Testis (tissue), 2 donors: ENCODE measurements at regions not wholly inside any gene's neighbourhood (a gene's known extent, or its start where the extent isn't known, plus 50 kb on each side); places are given as distances from the start of the nearest gene placed in this dataset.

Source experiments
- DNase-seq: peaks from one replicate; pipeline ENCODE4 v3.0.0-alpha.2; 2019
- H3K27ac ChIP-seq, 2 donors: fragments of 200-600 bp; sonication (generic); one replicate each; pipeline ENCODE4 v1.5.1; 2019
- H3K27me3 ChIP-seq: fragments of 200-600 bp; sonication (generic); one replicate; pipeline ENCODE4 v1.5.1; 2019
- H3K36me3 ChIP-seq: fragments of 200-600 bp; sonication (generic); one replicate; pipeline ENCODE4 v1.5.1; 2017; ENCODE audit warnings: low read depth; ENCODE audit errors: missing control alignments
- H3K4me1 ChIP-seq: fragments of 200-600 bp; sonication (generic); one replicate; pipeline ENCODE4 v1.5.1; 2019
- H3K4me3 ChIP-seq, 2 donors: fragments of 200-600 bp; sonication (generic); one replicate each; pipeline ENCODE4 v1.5.1; 2017 to 2019
- H3K9me3 ChIP-seq: fragments of 200-600 bp; sonication (generic); one replicate; pipeline ENCODE4 v1.5.1; 2017
- POLR2A ChIP-seq: fragments of 450-650 bp; IDR thresholded peaks from one replicate; pipeline ENCODE4 v1.6.1; 2017; ENCODE audit warnings: antibody characterized with exemption, mild to moderate bottlenecking, moderate library complexity
- WGBS, 2 donors: methylation state at CpG; one replicate each; pipeline ENCODE4 v1.1.5; 2018; 5-methylcytosine and 5-hydroxymethylcytosine counted together
- intact Hi-C: fragments of 100-400 bp; cut with DNase I; formaldehyde crosslinking; loops from one replicate; pipeline ENCODE4 v1.15.1; 2023; ENCODE audit warnings: low total_unique reads
- TF ChIP-seq, protein P1 (sequence below), 3 experiments: fragments of 450-650 bp in 2 of 3; fragments of 200-600 bp in 1 of 3; sonication (generic) in 1 of 3; IDR thresholded peaks; one replicate each; pipeline ENCODE4 v1.5.1; 2016 to 2019; ENCODE audit warnings: antibody characterized with exemption in 3 of 3, mild to moderate bottlenecking in 2 of 3, moderate library complexity in 1 of 3

DNA sequence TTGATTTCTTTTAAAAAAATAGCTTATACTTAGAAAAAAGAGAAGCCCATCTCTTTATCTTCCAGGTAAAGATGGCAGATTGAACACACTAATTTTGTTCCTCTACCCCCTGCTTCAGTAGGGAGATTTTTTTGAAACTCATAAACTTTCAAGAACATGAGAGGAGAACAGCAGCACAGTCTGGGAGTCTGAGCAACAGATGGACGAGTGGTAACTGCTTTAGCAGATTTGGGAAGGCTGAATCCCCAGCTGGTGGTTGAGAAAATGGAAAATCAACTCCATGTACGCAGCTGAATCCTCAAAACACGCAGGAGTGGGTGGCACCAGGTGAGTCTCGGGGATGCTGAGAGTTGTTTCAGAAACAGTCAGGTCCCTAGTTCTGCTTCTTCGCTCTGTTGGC lies 114.6 kb upstream of the CTBP2 start:
- no peak overlapping the region for H3K4me3 ChIP-seq
- no peak overlapping the region for H3K27ac ChIP-seq
- TF ChIP-seq, protein P1, sequence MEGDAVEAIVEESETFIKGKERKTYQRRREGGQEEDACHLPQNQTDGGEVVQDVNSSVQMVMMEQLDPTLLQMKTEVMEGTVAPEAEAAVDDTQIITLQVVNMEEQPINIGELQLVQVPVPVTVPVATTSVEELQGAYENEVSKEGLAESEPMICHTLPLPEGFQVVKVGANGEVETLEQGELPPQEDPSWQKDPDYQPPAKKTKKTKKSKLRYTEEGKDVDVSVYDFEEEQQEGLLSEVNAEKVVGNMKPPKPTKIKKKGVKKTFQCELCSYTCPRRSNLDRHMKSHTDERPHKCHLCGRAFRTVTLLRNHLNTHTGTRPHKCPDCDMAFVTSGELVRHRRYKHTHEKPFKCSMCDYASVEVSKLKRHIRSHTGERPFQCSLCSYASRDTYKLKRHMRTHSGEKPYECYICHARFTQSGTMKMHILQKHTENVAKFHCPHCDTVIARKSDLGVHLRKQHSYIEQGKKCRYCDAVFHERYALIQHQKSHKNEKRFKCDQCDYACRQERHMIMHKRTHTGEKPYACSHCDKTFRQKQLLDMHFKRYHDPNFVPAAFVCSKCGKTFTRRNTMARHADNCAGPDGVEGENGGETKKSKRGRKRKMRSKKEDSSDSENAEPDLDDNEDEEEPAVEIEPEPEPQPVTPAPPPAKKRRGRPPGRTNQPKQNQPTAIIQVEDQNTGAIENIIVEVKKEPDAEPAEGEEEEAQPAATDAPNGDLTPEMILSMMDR (IDR thresholded peaks at IDR 0.05) = no peak
- no peaks in the 10 kb centered on the region for H3K36me3 ChIP-seq
- H3K4me1 ChIP-seq = no peaks in the 10 kb centered on the region
- DNase-seq = no peak
- no peaks in the 10 kb centered on the region for H3K9me3 ChIP-seq
- WGBS, 2 donors = 85 to 91% methylated on average over 5 of the region's 5 CpGs
- H3K27me3 ChIP-seq = no peaks in the 10 kb centered on the region
- intact Hi-C loops = no loop called here

DNA sequence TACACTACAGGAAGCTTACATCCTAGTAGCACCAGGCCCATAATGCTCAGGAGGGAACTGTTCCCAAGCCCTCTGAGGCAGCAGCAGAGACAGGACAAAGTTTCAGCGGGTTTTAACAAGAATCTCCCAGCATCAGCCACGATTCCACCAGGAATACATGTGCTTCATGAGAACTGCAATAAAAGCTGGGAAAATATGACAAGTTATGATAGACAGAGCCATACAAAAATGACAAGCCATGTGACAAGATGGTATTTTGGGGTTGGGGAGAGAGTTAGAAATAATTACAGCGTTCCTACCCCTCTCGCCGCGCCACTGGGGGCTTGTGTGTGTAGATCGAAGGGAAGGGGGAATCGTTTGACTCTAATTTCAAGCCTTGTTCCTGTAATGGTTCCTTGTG lies 112.7 kb upstream of the CTBP2 start:
- H3K4me3 ChIP-seq = no peak overlapping the region
- TF ChIP-seq, protein P1 (IDR thresholded peaks at IDR 0.05) = no peak
- TF ChIP-seq POLR2A = no peak
- WGBS, 2 donors = 87 to 92% methylated on average over 8 of the region's 8 CpGs

DNA sequence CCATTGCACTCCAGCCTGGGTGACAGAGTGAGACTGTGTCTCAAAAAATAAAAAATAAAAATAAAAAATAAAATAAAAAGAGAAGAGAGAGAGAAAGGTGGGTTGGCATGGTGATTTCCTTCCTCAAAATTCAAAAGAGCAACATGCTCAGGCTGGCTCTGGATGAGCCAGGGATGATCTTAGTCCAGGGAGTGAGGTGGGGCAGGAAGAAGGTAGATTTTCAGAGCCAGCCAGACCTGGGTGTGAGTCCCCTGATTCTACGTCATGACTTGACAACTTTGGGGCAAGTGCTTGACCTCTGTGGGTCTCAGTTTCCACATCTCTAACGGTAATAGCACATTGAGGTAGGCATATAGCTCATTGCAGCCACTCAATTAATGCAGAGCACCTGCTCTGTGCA lies 109.4 kb upstream of the CTBP2 start:
- intact Hi-C loops = no loop called here
- DNase-seq = no peak
- no peaks in the 10 kb centered on the region for H3K27me3 ChIP-seq
- TF ChIP-seq, protein P1 (IDR thresholded peaks at IDR 0.05) = no peak
- TF ChIP-seq POLR2A = no peak
- no peaks in the 10 kb centered on the region for H3K9me3 ChIP-seq
- no peak overlapping the region for H3K27ac ChIP-seq
- no peaks in the 10 kb centered on the region for H3K4me1 ChIP-seq
- no peaks in the 10 kb centered on the region for H3K36me3 ChIP-seq
- no peak overlapping the region for H3K4me3 ChIP-seq
- 90 to 92% methylated on average over 2 of the region's 2 CpGs for WGBS, 2 donors

More for the DNA sequence above, 112.7 kb upstream of the CTBP2 start:
- no peaks in the 10 kb centered on the region for H3K4me1 ChIP-seq
- intact Hi-C loops = no loop called here
- no peaks in the 10 kb centered on the region for H3K27me3 ChIP-seq
- no peaks in the 10 kb centered on the region for H3K36me3 ChIP-seq
- H3K9me3 ChIP-seq = no peaks in the 10 kb centered on the region
- DNase-seq = no peak
- no peak overlapping the region for H3K27ac ChIP-seq

DNA sequence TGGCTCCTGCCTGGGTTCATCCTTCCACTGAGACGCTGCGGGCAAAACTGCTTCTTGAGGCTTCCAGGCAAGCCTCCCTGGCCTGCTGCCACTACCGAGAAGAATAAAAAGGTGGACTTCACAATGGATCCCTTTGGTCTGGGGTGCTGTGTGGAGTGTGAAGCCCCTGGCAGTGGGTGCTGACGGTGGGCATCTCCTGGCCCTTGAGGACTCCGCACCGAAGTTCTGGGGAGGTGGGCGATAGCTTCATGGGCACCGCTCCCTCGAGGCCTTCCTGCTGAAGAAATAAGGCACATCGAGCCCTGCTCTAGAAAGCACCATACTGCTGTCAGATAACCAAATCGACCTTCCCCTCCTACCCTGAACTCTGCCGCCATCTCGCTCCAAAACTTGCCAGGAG lies 106.6 kb upstream of the CTBP2 start:
- Histone ChIP-seq H3K4me3 (no peak overlapping the region), H3K9me3 (no peaks in the 10 kb centered on the region), H3K27ac (no peak overlapping the region), H3K36me3 (no peaks in the 10 kb centered on the region), H3K4me1 (no peaks in the 10 kb centered on the region), H3K27me3 (no peaks in the 10 kb centered on the region)
- DNase-seq = no peak
- TF ChIP-seq, protein P1 (IDR thresholded peaks at IDR 0.05) = no peak
- TF ChIP-seq POLR2A = no peak
- intact Hi-C loops = no loop called here
- WGBS, 2 donors = 86 to 90% methylated on average over 9 to 13 of the region's 13 CpGs

DNA sequence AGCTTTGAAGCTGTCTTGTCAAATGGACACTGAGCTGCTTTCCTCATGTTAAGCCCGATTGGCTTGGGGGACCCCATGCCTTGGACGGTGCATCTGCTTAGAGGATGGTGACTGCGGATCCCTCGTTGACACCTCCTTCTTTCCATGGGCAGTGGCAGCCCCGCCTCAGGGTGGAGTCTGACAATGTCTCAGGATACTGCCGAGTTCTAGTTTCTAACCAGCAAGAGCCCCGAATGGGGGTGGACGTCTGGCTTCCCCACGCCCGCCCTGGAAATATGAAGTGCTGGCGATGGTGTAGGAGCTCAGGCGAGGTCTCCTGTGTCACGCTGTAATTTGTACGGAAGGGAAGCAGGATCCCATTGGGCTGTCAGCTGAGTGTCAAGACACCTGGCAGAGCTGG lies 106.2 kb upstream of the CTBP2 start:
- Histone ChIP-seq H3K27ac (no peak overlapping the region), H3K4me1 (no peaks in the 10 kb centered on the region), H3K36me3 (no peaks in the 10 kb centered on the region), H3K4me3 (no peak overlapping the region), H3K27me3 (no peaks in the 10 kb centered on the region), H3K9me3 (no peaks in the 10 kb centered on the region)
- intact Hi-C loops = no loop called here
- no peak for DNase-seq
- no peak for TF ChIP-seq POLR2A
- TF ChIP-seq, protein P1 (IDR thresholded peaks at IDR 0.05) = no peak
- 72 to 87% methylated on average over 10 to 14 of the region's 14 CpGs for whole genome bisulfite sequencing, 2 donors
